ENCODE measurements at regions not wholly inside any gene's neighbourhood (a gene's known extent, or its start where the extent isn't known, plus 50 kb on each side); places are given as distances from the start of the nearest gene placed in this dataset.

DNA sequence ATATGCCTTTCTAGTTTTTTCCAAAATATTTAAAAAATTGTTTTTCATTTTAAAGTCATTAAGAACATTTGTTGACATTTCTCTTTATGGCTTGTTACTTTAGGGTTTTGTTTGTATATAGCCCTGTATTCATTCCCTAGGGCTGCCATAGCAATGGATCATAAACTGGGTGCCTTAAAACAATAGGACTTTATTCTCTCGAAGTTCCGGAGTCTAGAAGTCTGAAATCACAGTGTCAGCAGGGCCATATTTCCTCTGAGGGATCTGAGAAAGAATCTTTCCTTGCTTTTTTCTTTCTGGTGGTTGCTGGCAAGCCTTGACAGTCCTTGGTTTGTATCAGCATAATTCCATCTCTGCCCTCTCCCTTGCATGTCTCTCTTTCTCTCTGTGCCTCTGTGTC, 63.4 kb upstream of the CADPS start:
- intact Hi-C loops (cut with DNase I), result no loop called here
- no peak overlapping the region for H3K4me3 ChIP-seq
- H3K36me3 ChIP-seq, result no peaks in the 10 kb centered on the region
- H3K27me3 ChIP-seq, result no peaks in the 10 kb centered on the region
- no peak for DNase-seq
- no peaks in the 10 kb centered on the region for H3K4me1 ChIP-seq
- no peak overlapping the region for H3K27ac ChIP-seq
- H3K9me3 ChIP-seq, result no peaks in the 10 kb centered on the region
- WGBS, 2 donors, result 22 to 66% methylated on average over 2 of the region's 2 CpGs
- TF ChIP-seq POLR2A (IDR thresholded peaks at IDR 0.05), result no peak
- TF ChIP-seq POLR2AphosphoS5 (IDR thresholded peaks at IDR 0.05), result no peak
- TF ChIP-seq, protein P1, sequence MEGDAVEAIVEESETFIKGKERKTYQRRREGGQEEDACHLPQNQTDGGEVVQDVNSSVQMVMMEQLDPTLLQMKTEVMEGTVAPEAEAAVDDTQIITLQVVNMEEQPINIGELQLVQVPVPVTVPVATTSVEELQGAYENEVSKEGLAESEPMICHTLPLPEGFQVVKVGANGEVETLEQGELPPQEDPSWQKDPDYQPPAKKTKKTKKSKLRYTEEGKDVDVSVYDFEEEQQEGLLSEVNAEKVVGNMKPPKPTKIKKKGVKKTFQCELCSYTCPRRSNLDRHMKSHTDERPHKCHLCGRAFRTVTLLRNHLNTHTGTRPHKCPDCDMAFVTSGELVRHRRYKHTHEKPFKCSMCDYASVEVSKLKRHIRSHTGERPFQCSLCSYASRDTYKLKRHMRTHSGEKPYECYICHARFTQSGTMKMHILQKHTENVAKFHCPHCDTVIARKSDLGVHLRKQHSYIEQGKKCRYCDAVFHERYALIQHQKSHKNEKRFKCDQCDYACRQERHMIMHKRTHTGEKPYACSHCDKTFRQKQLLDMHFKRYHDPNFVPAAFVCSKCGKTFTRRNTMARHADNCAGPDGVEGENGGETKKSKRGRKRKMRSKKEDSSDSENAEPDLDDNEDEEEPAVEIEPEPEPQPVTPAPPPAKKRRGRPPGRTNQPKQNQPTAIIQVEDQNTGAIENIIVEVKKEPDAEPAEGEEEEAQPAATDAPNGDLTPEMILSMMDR (IDR thresholded peaks at IDR 0.05), result no peak
- no peak for TF ChIP-seq EP300 (IDR thresholded peaks at IDR 0.05)

DNA sequence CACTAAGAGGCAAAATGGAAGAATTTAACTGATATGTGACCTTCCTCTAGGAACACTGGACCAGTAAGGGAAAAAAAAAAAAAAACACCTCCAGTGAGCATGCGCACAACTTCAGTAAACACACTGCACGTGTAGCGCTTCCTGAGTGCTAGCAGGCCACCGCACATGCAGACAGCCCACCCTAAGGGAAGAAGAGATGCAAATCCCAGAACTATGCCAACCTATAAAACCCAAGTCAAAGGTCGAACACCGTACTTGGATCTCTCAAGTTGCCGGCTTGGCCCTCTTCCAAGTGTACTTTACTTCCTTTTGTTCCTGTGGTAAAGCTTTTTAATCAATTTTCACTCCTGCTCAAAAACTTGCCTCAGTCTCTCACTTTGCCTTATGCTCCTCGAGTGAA, 64.5 kb upstream of the CADPS start:
- WGBS, 2 donors, result 13 to 45% methylated on average over 8 of the region's 8 CpGs
- H3K4me1 ChIP-seq, result no peaks in the 10 kb centered on the region
- no peaks in the 10 kb centered on the region for H3K36me3 ChIP-seq
- no peaks in the 10 kb centered on the region for H3K9me3 ChIP-seq
- intact Hi-C loops (cut with DNase I), result no loop called here
- DNase-seq, result no peak
- H3K4me3 ChIP-seq, result no peak overlapping the region
- no peaks in the 10 kb centered on the region for H3K27me3 ChIP-seq
- no peak for TF ChIP-seq POLR2A (IDR thresholded peaks at IDR 0.05)
- no peak for TF ChIP-seq EP300 (IDR thresholded peaks at IDR 0.05)
- no peak for TF ChIP-seq POLR2AphosphoS5 (IDR thresholded peaks at IDR 0.05)
- TF ChIP-seq, protein P1 (IDR thresholded peaks at IDR 0.05), result no peak
- H3K27ac ChIP-seq, result no peak overlapping the region

DNA sequence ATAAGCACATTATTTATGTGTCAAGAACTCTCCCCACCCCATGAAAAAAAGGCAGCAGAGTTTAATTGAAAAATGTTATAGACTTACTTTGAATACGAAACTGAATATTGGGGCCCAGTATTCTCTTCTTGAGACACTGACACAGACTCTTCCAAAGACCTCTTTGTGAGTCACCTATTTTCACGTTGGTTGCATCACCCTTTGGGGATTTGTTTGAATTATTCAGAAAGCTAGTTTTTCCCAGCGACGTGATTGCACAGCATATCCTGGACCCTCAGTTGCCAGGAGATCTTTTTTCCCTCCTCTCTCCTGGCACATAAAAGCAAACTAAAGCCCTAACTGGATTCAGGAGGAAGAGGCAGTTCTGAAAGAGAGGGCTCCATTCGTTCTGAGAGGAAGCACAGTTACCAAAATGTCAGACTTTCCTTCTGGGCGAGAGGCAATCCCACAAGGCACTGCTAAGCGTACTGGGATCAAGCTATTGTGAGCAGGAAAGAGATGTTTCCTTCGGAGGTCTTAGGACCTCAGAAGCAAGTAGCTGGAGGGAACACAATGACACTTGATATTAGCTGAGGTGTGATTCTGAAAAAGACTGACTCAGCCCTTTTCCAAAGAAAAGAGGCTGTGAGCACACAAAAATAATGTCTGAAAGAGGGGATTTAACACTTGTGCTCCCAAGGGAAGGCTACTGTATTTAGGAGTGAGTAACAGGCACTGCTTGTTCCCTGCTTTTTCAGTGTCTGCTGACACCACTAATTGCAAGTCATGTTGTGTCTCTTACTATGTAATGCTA, 65.8 kb upstream of the CADPS start:
- Histone ChIP-seq H3K4me1 (no peaks in the 10 kb centered on the region), H3K4me3 (no peak overlapping the region), H3K9me3 (no peaks in the 10 kb centered on the region), H3K36me3 (no peaks in the 10 kb centered on the region), H3K27me3 (no peaks in the 10 kb centered on the region), H3K27ac (no peak overlapping the region)
- intact Hi-C loops (cut with DNase I), result no loop called here
- WGBS, 2 donors, result 66 to 71% methylated on average over 8 of the region's 8 CpGs
- TF ChIP-seq POLR2A (IDR thresholded peaks at IDR 0.05), result no peak
- TF ChIP-seq, protein P1 (IDR thresholded peaks at IDR 0.05), result no peak
- TF ChIP-seq EP300 (IDR thresholded peaks at IDR 0.05), result no peak
- TF ChIP-seq POLR2AphosphoS5 (IDR thresholded peaks at IDR 0.05), result no peak
- no peak for DNase-seq

DNA sequence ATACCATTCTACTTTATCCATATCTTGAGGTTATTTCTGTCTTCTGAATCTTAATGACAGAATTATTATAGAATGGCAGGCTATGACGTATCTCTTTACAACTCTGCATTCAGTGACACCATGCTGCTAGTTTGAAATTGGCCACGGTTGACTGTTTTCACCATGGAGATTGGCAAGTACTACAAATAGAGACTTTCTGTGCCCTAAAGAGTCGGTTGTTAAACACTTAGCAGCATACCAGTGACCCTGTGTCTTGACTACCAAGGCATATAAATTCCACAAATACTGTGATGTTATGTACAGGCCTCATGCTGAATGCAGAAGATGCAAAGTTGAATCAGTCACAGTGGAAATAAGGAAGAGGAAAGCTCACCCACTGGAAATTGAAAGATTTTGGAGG, 67.0 kb upstream of the CADPS start:
- no peaks in the 10 kb centered on the region for H3K27me3 ChIP-seq
- H3K36me3 ChIP-seq, result no peaks in the 10 kb centered on the region
- H3K4me1 ChIP-seq, result no peaks in the 10 kb centered on the region
- no peaks in the 10 kb centered on the region for H3K9me3 ChIP-seq
- H3K27ac ChIP-seq, result no peak overlapping the region
- no peak for DNase-seq
- 58 to 69% methylated on average over 3 of the region's 3 CpGs for WGBS, 2 donors
- intact Hi-C loops (cut with DNase I), result no loop called here
- TF ChIP-seq, protein P1 (IDR thresholded peaks at IDR 0.05), result no peak
- TF ChIP-seq EP300 (IDR thresholded peaks at IDR 0.05) (no peak), POLR2AphosphoS5 (IDR thresholded peaks at IDR 0.05) (no peak), POLR2A (IDR thresholded peaks at IDR 0.05) (no peak)
- H3K4me3 ChIP-seq, result no peak overlapping the region

DNA sequence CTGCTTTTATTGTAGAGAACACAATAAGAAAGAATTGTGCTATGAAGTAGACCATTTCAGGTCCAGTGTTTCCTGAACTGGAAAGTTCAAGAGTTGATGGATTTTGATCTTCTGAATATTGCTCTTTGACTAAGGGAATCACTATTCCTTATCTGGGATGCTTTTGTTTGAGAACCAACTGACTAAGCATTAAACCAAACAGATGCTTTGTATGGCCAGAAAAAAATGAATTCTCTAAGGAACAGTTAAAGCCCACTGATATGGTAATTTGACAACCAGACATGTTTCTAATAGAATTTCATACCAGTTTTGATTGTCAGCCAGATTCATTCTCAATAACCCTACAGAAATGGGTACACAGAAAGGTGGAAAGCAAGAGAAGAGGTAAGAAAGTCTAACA, 67.5 kb upstream of the CADPS start:
- TF ChIP-seq POLR2A (IDR thresholded peaks at IDR 0.05), result no peak
- TF ChIP-seq EP300 (IDR thresholded peaks at IDR 0.05), result no peak
- TF ChIP-seq, protein P1 (IDR thresholded peaks at IDR 0.05), result no peak
- TF ChIP-seq POLR2AphosphoS5 (IDR thresholded peaks at IDR 0.05), result no peak
- Histone ChIP-seq H3K36me3 (no peaks in the 10 kb centered on the region), H3K4me1 (no peaks in the 10 kb centered on the region), H3K27me3 (no peaks in the 10 kb centered on the region), H3K4me3 (no peak overlapping the region), H3K9me3 (no peaks in the 10 kb centered on the region), H3K27ac (no peak overlapping the region)
- no peak for DNase-seq
- intact Hi-C loops (cut with DNase I), result no loop called here

All from sigmoid colon (tissue), 6 donors.